Stomach (tissue), 8 donors: ENCODE measurements at regions not wholly inside any gene's neighbourhood (a gene's known extent, or its start where the extent isn't known, plus 50 kb on each side); places are given as distances from the start of the nearest gene placed in this dataset.

ENCODE experiments used
- DNase-seq, 2 donors: peaks; one replicate each; pipeline versions ENCODE4 v3.0.0 to v3.0.0-alpha.2; 2013 to 2019
- H3K27ac ChIP-seq, 5 donors: fragments of 200-600 bp in 4 of 5; sonication (generic) in 4 of 5; one replicate each; pipeline ENCODE4 v1.5.1; 2013 to 2019; ENCODE audit warnings: mild to moderate bottlenecking in 1 of 5, moderate library complexity in 1 of 5
- H3K27me3 ChIP-seq, 3 donors: fragments of 200-600 bp; sonication (generic); one replicate each; pipeline ENCODE4 v1.5.1; 2017 to 2019; ENCODE audit warnings: mixed run types in 1 of 3
- H3K36me3 ChIP-seq, 4 donors: fragments of 200-600 bp; sonication (generic); 1 replicate in 3 of 4; 2 replicates in 1 of 4; pipeline ENCODE4 v1.5.1; 2016 to 2019
- H3K4me1 ChIP-seq, 4 donors: fragments of 200-600 bp; sonication (generic); one replicate each; pipeline ENCODE4 v1.5.1; 2016 to 2019
- H3K4me3 ChIP-seq, 4 donors: fragments of 200-600 bp; sonication (generic) in 3 of 4; one replicate each; pipeline ENCODE4 v1.5.1; 2016 to 2019; ENCODE audit warnings: mild to moderate bottlenecking in 1 of 4
- H3K9me3 ChIP-seq, 4 donors: fragments of 200-600 bp; sonication (generic); one replicate each; pipeline ENCODE4 v1.5.1; 2016 to 2019
- EP300 ChIP-seq: sonication (generic); formaldehyde crosslinking; IDR thresholded peaks from one replicate; pipeline ENCODE4 v1.6.1; 2017; ENCODE audit warnings: antibody characterized with exemption
- POLR2A ChIP-seq, 4 donors: fragments of 450-650 bp; IDR thresholded peaks; one replicate each; pipeline ENCODE4 v1.6.1; 2016; ENCODE audit warnings: antibody characterized with exemption in 4 of 4, control low read depth in 2 of 4, mild to moderate bottlenecking in 1 of 4, moderate library complexity in 1 of 4
- POLR2AphosphoS5 ChIP-seq, 3 donors: sonication (generic); formaldehyde crosslinking; IDR thresholded peaks; one replicate each; pipeline ENCODE4 v1.6.1; 2016; ENCODE audit warnings: antibody characterized with exemption in 3 of 3
- WGBS, 5 donors: extraction: QIAGEN DNeasy Blood & Tissue Kit in 3 of 5; methylation state at CpG; one replicate each; pipeline versions ENCODE4 v1.1.5 to v1.1.7; 2013 to 2018; 5-methylcytosine and 5-hydroxymethylcytosine counted together
- intact Hi-C: fragments of 100-400 bp; cut with DNase I; formaldehyde crosslinking; loops from one replicate; pipeline ENCODE4 v1.15.1; 2023; ENCODE audit warnings: low total_unique reads
- TF ChIP-seq, protein P1 (sequence below), 7 experiments: fragments of 450-650 bp in 4 of 7; fragments of 200-600 bp in 3 of 7; sonication (generic) in 3 of 7; IDR thresholded peaks; one replicate each; pipeline ENCODE4 v1.5.1; 2016 to 2019; ENCODE audit warnings: antibody characterized with exemption in 7 of 7, control low read depth in 2 of 7, mild to moderate bottlenecking in 1 of 7
- donor health status: healthy with polysubstance abuse.
- donor health status: Bipolar disorder and iron deficiency.
- donor health status: healthy.

DNA sequence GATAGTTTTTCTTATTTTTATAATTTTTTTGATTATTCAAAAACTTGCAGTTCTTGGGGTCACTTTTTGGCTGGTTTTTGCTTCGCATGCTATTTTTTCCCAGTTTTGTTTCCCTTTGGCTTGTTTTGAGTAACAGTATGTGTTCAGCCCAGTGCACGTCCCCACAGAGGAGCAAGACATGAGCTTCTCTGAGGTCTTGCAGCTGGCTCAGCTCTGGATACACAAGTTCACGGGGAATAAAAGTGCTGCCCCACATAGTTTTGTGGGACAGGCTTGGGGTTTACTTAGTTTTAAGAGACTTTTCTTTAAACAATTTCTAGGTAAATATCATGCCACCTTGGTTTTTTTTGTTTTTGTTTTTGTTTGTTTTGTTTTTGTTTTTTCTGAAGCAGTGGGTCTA, 297.8 kb upstream of the IRX1 start:
- Histone ChIP-seq H3K9me3 (no peaks in the 10 kb centered on the region), H3K4me3 (no peak overlapping the region), H3K36me3 (no peaks in the 10 kb centered on the region), H3K4me1 (no peaks in the 10 kb centered on the region), H3K27me3 (peaks cover 0 to 3% (median 0%) of the 10 kb centered on the region in 3 donors), H3K27ac (no peak overlapping the region)
- DNase-seq: peak in 1 of 2 donors; percentile 16
- TF ChIP-seq, protein P1, sequence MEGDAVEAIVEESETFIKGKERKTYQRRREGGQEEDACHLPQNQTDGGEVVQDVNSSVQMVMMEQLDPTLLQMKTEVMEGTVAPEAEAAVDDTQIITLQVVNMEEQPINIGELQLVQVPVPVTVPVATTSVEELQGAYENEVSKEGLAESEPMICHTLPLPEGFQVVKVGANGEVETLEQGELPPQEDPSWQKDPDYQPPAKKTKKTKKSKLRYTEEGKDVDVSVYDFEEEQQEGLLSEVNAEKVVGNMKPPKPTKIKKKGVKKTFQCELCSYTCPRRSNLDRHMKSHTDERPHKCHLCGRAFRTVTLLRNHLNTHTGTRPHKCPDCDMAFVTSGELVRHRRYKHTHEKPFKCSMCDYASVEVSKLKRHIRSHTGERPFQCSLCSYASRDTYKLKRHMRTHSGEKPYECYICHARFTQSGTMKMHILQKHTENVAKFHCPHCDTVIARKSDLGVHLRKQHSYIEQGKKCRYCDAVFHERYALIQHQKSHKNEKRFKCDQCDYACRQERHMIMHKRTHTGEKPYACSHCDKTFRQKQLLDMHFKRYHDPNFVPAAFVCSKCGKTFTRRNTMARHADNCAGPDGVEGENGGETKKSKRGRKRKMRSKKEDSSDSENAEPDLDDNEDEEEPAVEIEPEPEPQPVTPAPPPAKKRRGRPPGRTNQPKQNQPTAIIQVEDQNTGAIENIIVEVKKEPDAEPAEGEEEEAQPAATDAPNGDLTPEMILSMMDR (IDR thresholded peaks at IDR 0.05): no peak
- TF ChIP-seq EP300 (no peak), POLR2A (IDR thresholded peaks at IDR 0.05) (no peak)
- intact Hi-C loops: no loop called here
- WGBS, 5 donors: 56 to 74% (median 64%) methylated on average over 3 of the region's 3 CpGs

DNA sequence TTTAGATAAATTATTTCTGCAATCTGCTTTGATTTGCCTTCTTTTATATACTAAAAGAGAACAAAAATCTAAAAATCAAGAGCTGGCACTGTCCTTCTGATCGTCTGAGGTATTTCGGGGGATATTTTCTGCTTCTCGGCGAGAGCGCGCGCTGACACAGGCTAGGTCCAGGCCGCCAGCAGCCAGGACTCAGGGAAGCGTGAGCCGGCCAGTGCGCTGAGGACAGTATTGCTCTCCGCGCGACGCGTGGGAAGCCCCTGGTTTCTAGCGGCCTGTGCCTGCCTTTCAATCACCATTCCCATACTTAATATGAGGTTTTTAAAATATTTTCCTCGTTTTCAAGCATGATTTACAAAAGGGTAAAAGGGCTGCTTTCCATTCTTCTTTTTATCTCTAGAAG, 307.3 kb upstream of the IRX1 start:
- no peaks in the 10 kb centered on the region for H3K36me3 ChIP-seq
- no peak overlapping the region for H3K27ac ChIP-seq
- H3K4me1 ChIP-seq: no peaks in the 10 kb centered on the region
- peaks cover 0 to 4% (median 0%) of the 10 kb centered on the region in 3 donors for H3K27me3 ChIP-seq
- no peak overlapping the region for H3K4me3 ChIP-seq
- intact Hi-C loops: no loop called here
- no peak for DNase-seq
- H3K9me3 ChIP-seq: peaks cover 0 to 8% (median 3%) of the 10 kb centered on the region in 4 donors
- 91 to 92% (median 91%) methylated on average over 18 of the region's 18 CpGs for WGBS, 5 donors
- TF ChIP-seq EP300 (no peak), POLR2AphosphoS5 (IDR thresholded peaks at IDR 0.05) (no peak), POLR2A (IDR thresholded peaks at IDR 0.05) (no peak)
- TF ChIP-seq, protein P1 (IDR thresholded peaks at IDR 0.05): no peak

DNA sequence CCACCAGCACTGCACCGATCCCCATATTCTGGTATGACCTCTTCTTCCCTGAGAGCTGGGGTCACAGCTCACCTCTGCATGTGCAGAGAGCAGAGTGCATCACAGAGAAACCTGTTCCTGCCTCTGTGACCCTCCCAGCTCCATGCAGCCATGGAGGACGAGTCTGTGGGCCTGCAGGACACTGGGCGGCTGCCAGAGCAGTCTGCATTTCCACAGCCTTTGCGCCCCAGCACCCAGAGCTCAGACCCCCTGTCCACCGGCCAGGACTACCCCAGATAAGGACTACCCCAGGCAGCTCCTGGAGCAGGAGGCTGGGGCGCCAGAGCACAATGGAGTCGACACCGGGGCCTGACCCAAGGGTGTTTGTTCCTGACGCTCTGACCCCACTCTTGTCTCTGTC, 308.1 kb upstream of the IRX1 start:
- DNase-seq: no peak
- no peaks in the 10 kb centered on the region for H3K4me1 ChIP-seq
- intact Hi-C loops: no loop called here
- TF ChIP-seq POLR2A (IDR thresholded peaks at IDR 0.05) (no peak), POLR2AphosphoS5 (IDR thresholded peaks at IDR 0.05) (no peak), EP300 (no peak)
- TF ChIP-seq, protein P1 (IDR thresholded peaks at IDR 0.05): no peak
- H3K4me3 ChIP-seq: no peak overlapping the region
- peaks cover 0 to 8% (median 3%) of the 10 kb centered on the region in 4 donors for H3K9me3 ChIP-seq
- H3K36me3 ChIP-seq: no peaks in the 10 kb centered on the region
- 68 to 78% (median 70%) methylated on average over 5 to 9 of the region's 9 CpGs for WGBS, 5 donors
- H3K27me3 ChIP-seq: peaks cover 0 to 4% (median 0%) of the 10 kb centered on the region in 3 donors
- H3K27ac ChIP-seq: no peak overlapping the region

DNA sequence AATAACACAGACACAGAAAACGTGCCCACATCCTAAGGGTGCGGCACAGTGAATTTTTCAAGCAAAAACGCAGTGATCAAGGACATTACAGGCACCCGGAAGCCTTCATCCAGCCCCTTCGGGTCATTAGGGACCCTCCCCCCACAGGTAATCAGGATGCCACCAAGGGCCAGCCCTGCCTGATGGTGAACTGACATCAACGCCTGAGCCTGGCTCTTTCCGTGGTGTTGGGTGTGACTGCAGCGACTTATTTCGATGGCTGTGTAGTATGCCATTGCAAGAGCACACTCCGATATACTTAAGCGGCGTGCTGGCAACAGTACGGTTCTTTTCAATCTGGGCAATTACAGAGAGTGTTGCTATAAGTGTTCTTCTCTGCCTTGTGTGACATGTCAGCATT, 310.0 kb upstream of the IRX1 start:
- no peaks in the 10 kb centered on the region for H3K4me1 ChIP-seq
- peaks cover 0 to 6% (median 3%) of the 10 kb centered on the region in 4 donors for H3K9me3 ChIP-seq
- H3K27me3 ChIP-seq: peaks cover 0 to 4% (median 0%) of the 10 kb centered on the region in 3 donors
- no peak for DNase-seq
- no peaks in the 10 kb centered on the region for H3K36me3 ChIP-seq
- no peak overlapping the region for H3K27ac ChIP-seq
- no peak overlapping the region for H3K4me3 ChIP-seq
- 83 to 87% (median 85%) methylated on average over 12 to 13 of the region's 13 CpGs for WGBS, 5 donors
- TF ChIP-seq, protein P1 (IDR thresholded peaks at IDR 0.05): no peak
- TF ChIP-seq POLR2AphosphoS5 (IDR thresholded peaks at IDR 0.05): no peak
- no peak for TF ChIP-seq EP300
- TF ChIP-seq POLR2A (IDR thresholded peaks at IDR 0.05): no peak
- intact Hi-C loops: no loop called here
